Effector memory CD8-positive, alpha-beta T cell (primary cell): ENCODE measurements at regions not wholly inside any gene's neighbourhood (a gene's known extent, or its start where the extent isn't known, plus 50 kb on each side); places are given as distances from the start of the nearest gene placed in this dataset.
"Not testable (repeated sequence)": the region's sequence is repeated elsewhere in the genome, so short reads cannot be mapped to it uniquely, and the experiment has no call there.

Experiments used
- ATAC-seq: fragments of 150-1000 bp; cut with Tn5 transposase; replicated peaks from 2 replicates; pipeline ENCODE4 v1.10.0; 2021; ENCODE audit warnings: mild to moderate bottlenecking, moderate library complexity
- DNase-seq, 3 experiments: peaks; one replicate each; pipeline ENCODE4 v3.0.0; 2021
- H3K27ac Mint-ChIP-seq, 2 donors: one replicate each; pipeline ENCODE4 v1.8.0; 2022; ENCODE audit warnings: mild to moderate bottlenecking in 2 of 2, mixed read lengths in 2 of 2, moderate library complexity in 2 of 2
- H3K27me3 Mint-ChIP-seq, 2 donors: one replicate each; pipeline ENCODE4 v1.8.0; 2022; ENCODE audit warnings: mixed read lengths in 2 of 2
- H3K36me3 Mint-ChIP-seq: one replicate; pipeline ENCODE4 v1.8.0; 2022; ENCODE audit warnings: mild to moderate bottlenecking, moderate library complexity, mixed read lengths; ENCODE audit not compliant: insufficient read depth
- H3K4me1 Mint-ChIP-seq, 2 donors: one replicate each; pipeline ENCODE4 v1.8.0; 2022; ENCODE audit warnings: low read depth in 2 of 2, mixed read lengths in 2 of 2
- H3K4me3 Mint-ChIP-seq, 2 donors: one replicate each; pipeline ENCODE4 v1.8.0; 2022; ENCODE audit warnings: mild to moderate bottlenecking in 2 of 2, mixed read lengths in 2 of 2, moderate library complexity in 2 of 2
- H3K9me3 Mint-ChIP-seq, 2 donors: one replicate each; pipeline ENCODE4 v1.8.0; 2022; ENCODE audit warnings: mixed read lengths in 2 of 2

DNA sequence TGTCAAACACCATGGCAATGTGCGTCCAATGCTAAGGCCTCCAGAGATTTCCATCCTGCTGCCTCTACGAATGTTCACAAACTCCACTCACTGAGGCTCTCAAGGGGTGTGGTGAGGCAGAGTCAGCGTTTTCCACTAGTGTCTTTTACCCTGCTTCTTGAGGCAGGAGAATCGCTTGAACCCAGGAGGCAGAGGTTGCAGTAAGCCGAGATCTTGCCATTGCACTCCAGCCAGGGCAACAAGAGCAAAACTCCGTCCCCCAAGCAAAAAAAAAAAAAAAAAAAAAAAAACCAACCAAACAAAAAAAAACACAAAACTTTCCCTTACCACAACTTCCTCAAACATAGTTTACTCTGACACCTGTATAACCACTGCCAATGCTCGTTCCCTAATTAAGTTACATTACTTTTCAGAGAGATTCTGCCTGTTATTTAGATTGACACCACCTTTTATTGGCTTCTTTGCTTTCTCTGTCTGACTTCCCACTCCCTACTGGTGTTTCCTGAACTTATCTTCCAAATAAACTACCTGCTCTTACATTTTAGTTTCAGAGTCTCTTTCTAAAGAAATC is 102.1 kb upstream of the ZNF746 start:
- Mint-ChIP-seq H3K4me1 (peaks cover 31 to 41% of the 10 kb centered on the region in 2 donors), H3K27ac (peak overlapping the region; percentile 36 to 92), H3K27me3 (no peaks in the 10 kb centered on the region), H3K4me3 (peak overlapping the region; percentile 55 to 62), H3K36me3 (peaks cover 29% of the 10 kb centered on the region), H3K9me3 (no peaks in the 10 kb centered on the region)
- ATAC-seq = peak; percentile 35
- no peak for DNase-seq

DNA sequence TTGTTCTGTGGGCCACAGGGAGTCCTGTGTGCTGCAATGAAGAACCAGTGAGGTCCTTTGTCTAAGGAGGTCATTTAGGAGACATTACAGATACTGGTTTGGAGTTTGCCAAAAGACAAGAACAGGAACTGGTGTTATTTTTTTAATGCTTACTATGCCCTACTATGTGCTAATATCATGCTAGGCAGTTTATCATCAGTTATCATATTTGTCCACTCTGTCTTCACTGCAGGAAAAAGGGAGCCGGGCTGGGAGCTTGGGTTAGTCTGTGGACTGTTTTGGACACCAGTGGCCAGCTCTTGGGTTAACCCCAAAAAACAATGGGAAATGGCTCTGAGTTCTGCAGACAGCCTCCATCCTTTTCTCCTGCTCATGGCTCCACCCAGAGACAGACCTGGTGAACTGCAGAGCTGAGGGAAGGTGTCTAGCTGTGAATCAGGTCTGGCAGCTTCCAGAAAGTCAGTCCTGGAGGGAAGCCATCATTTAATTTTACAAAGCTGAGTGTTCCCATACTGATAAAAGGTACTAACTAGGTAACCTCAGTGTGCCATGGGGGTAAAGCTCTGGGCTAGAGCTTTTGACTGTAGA is 101.2 kb upstream of the ZNF746 start:
- Mint-ChIP-seq H3K27me3 (no peaks in the 10 kb centered on the region), H3K4me3 (peak overlapping the region in 1 of 2 donors; percentile 55), H3K4me1 (peaks cover 35 to 41% of the 10 kb centered on the region in 2 donors), H3K36me3 (peaks cover 29% of the 10 kb centered on the region), H3K27ac (no peak overlapping the region), H3K9me3 (no peaks in the 10 kb centered on the region)
- no peak for ATAC-seq
- DNase-seq = no peak

DNA sequence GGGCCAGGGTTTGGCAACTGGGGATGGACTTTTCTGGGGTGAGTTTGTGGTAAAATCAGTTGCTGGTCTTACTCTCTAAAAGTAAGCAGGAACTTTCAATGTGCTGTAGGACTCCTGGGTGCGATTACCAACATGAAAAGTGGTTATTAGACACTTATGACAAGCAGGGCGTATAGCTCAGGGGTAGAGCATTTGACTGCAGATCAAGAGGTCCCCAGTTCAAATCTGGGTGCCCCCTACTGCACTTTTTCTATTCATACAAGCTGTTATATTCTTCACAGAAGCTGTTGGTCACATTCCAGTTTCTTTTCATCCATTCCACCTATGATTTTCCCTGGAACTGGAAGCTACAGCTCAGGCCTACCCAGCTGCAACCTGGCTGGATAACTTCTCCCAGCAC is 100.2 kb upstream of the ZNF746 start:
- H3K27me3 Mint-ChIP-seq, ATAC-seq, DNase-seq, H3K9me3 Mint-ChIP-seq, H3K4me3 Mint-ChIP-seq: not testable (repeated sequence)
- Mint-ChIP-seq H3K4me1 (peaks cover 37 to 41% of the 10 kb centered on the region in 2 donors), H3K27ac (peak overlapping the region in 1 of 2 donors; percentile 15), H3K36me3 (peaks cover 29% of the 10 kb centered on the region)

DNA sequence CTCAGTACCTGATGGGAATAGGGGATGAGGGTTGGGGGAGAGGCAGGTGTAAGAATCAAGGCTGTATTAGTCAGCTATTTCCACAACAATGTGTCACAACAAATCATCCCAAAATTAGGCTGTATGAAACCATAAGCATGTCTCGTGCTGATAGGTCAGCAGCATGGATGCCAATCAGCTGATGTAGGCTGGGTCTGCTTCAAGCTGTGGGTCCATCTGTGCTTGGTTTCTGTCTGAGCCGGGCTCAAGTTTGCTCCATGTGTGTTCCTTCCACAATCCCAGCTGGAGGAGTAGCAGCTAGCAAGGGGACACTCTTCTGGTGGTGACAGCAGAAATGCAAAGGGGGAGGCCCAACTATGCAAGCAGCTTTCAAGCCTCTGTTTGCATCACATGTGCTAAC is 97.9 kb upstream of the ZNF746 start:
- Mint-ChIP-seq H3K4me1 (peaks cover 28 to 32% of the 10 kb centered on the region in 2 donors), H3K36me3 (peaks cover 28% of the 10 kb centered on the region), H3K27ac (no peak overlapping the region), H3K9me3 (no peaks in the 10 kb centered on the region), H3K4me3 (no peak overlapping the region), H3K27me3 (no peaks in the 10 kb centered on the region)
- no peak for ATAC-seq
- DNase-seq = no peak

DNA sequence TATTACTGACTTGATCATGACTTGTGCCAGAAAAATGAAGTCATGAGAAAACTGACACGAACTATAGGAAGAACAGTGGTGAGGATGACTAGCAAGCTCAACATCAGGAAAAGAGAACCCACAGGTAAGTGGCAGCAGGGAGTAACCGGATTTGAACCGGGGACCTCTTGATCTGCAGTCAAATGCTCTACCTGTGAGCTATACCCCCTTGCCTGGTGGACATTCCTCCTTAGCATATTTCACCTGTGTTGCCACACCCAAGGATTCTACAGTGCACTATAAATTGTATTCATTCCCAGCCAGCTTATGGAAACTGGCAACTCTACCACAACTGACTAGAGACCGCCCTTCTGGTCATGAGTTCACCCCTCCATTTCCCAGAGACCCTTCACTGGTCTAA is 97.5 kb upstream of the ZNF746 start:
- no peak for ATAC-seq
- Mint-ChIP-seq H3K4me3 (no peak overlapping the region), H3K27ac (no peak overlapping the region), H3K4me1 (peaks cover 29 to 33% of the 10 kb centered on the region in 2 donors), H3K9me3 (no peaks in the 10 kb centered on the region), H3K27me3 (no peaks in the 10 kb centered on the region), H3K36me3 (peaks cover 31% of the 10 kb centered on the region)
- DNase-seq = no peak

DNA sequence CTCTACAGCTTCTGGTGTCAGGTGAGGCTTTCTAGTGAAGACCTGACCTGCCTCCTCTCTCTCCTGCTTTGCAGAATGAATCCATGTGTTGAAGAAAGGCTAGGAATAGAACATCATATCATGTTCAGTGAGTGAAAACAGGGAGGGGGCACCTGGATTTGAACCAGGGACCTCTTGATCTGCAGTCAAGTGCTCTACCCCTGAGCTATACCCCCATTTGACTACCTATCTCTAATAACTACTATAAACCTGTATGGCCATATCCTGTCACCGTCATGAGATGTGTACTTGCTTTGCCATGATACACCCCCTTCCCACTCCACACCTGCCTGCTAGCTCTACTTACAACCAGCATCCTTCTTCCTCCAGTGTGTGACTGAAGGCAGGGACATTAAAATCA is 91.3 kb upstream of the ZNF746 start:
- Mint-ChIP-seq H3K4me1 (peaks cover 12 to 23% of the 10 kb centered on the region in 2 donors), H3K4me3 (no peak overlapping the region), H3K27ac (peak overlapping the region; percentile 27 to 54), H3K36me3 (peaks cover 46% of the 10 kb centered on the region), H3K9me3 (no peaks in the 10 kb centered on the region), H3K27me3 (no peaks in the 10 kb centered on the region)
- DNase-seq = no peak
- ATAC-seq = no peak

DNA sequence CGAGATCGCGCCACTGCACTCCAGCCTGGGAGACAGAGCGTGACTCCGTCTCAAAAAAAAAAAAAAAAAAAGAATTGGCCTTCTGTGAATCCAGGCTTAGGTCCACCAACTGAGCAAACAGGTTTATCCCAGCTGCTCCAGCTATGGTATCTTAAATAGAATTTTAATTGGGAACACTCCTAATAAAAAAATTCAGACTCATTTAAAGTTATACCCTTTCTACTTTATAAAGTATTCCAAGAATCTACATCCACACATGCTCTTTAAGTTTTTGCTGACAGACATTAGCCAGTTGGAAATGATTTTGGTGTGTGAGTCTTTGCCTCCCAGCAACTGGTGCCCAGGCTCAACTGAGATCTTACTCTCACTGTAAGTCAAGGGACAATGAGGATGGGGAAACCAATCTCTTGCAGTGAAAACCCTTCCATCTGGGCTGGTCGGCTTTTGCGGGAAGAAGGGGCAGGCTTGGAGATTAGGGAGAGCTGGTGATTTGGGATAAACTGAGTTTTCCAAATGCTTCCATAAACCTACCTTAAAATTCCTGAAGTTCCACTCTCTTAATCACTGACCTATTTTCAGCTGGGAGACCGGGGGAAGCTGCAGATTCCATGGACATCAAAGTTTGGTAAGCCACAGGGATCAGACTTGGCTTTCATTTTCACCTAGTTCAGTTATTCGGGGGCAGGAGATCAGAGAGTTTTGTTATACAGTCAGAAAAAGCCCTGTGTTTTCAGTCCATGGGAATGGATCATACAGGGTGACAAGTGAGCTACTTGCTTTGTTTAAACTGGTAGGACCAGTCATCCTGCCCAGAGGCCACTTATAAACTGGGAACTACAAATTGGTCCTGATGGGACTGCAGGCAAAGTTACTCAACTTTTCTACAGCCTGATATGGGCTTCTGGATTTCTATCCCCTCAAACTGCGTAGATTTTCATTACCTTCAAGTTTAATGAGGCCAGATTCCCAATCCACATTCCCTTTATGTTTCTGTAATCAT is 89.3 kb upstream of the ZNF746 start:
- H3K27me3 Mint-ChIP-seq = no peaks in the 10 kb centered on the region
- peaks cover 46% of the 10 kb centered on the region for H3K36me3 Mint-ChIP-seq
- peaks cover 23 to 34% of the 10 kb centered on the region in 2 donors for H3K4me1 Mint-ChIP-seq
- ATAC-seq (no peak), DNase-seq (no peak)
- no peaks in the 10 kb centered on the region for H3K9me3 Mint-ChIP-seq
- H3K4me3 Mint-ChIP-seq = no peak overlapping the region
- H3K27ac Mint-ChIP-seq = no peak overlapping the region

DNA sequence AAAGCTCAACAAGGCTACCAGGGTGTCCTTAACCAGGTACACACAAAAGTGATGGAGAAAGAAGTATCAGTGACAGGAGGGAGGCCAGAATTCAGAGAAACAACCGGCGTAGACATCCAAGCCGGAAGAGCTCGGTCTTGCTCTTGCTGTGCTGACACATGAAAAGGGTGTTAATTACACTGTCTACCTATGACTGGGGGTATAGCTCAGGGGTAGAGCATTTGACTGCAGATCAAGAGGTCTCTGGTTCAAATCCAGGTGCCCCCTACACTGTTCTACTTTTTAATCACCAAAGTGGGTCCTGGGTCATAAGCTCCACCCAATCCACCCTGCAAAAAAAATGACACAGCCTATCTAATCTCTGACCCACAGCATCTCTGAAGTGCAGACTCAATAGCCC is 86.9 kb upstream of the ZNF746 start:
- no peaks in the 10 kb centered on the region for H3K27me3 Mint-ChIP-seq
- DNase-seq (no peak), ATAC-seq (no peak)
- no peak overlapping the region for H3K4me3 Mint-ChIP-seq
- peaks cover 14 to 20% of the 10 kb centered on the region in 2 donors for H3K4me1 Mint-ChIP-seq
- H3K27ac Mint-ChIP-seq = no peak overlapping the region
- peaks cover 42% of the 10 kb centered on the region for H3K36me3 Mint-ChIP-seq
- H3K9me3 Mint-ChIP-seq = no peaks in the 10 kb centered on the region

DNA sequence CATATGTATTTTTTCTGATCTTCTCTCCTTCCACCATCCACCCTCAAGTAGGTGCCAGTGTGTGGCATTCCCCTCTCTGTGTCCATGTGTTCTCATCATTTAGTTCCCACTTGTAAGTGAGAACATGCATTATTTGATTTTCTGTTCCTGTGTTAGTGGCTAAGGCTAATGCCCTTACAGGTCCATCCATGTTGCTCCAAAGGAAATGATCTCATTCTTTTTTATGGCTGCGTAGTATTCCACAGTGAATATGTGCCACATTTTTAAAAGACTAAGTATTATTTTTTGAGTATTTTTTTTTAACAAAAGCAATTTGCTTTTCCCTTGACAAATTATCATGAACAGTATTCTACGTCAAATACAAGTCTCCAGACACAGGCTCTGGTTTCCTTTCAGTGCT is 86.4 kb upstream of the ZNF746 start:
- H3K4me1 Mint-ChIP-seq = peaks cover 14 to 20% of the 10 kb centered on the region in 2 donors
- no peak overlapping the region for H3K4me3 Mint-ChIP-seq
- H3K27ac Mint-ChIP-seq = no peak overlapping the region
- H3K36me3 Mint-ChIP-seq = peaks cover 41% of the 10 kb centered on the region
- no peaks in the 10 kb centered on the region for H3K27me3 Mint-ChIP-seq
- ATAC-seq (no peak), DNase-seq (no peak)
- no peaks in the 10 kb centered on the region for H3K9me3 Mint-ChIP-seq

DNA sequence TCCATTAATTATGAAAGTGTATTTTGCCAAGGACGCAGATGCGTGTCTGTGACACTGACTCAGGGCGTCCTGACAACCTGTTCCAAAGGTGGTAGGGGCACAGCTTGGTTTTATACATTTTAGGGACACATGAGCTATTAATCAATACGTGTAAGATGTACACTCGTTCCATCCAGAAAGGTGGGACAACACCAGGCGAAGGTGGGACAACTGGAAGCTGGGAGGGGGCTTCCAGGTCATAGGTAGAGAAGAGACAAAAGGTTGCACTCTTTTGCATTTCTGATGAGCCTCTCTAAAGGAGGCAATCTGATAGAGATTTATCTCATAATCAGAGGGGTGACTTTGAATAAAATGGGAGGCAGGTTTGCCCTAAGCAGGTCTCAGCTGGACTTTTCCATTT is 82.7 kb upstream of the ZNF746 start:
- Mint-ChIP-seq H3K27me3 (no peaks in the 10 kb centered on the region), H3K27ac (peak overlapping the region; percentile 94), H3K4me1 (peaks cover 11 to 18% of the 10 kb centered on the region in 2 donors), H3K9me3 (peaks cover 0 to 2% of the 10 kb centered on the region in 2 donors), H3K4me3 (peak overlapping the region; percentile 72 to 73), H3K36me3 (peaks cover 23% of the 10 kb centered on the region)
- DNase-seq = no peak
- no peak for ATAC-seq

DNA sequence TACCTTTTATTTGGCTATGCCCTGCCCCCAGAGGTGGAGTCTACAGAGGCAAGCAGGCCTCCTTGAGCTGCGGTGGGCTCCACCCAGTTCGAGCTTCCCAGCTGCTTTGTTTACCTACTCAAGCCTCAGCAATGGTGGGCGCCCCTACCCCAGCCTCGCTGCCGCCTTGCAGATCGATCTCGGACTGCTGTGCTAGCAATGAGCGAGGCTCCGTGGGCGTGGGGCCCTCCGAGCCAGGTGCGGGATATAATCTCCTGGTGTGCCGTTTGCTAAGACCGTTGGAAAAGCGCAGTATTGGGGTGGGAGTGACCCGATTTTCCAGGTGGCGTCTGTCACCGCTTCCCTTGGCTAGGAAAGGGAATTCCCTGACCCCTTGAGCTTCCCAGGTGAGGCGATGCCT is 81.8 kb upstream of the ZNF746 start:
- not testable (repeated sequence) for H3K27me3 Mint-ChIP-seq, H3K9me3 Mint-ChIP-seq, DNase-seq, ATAC-seq, H3K4me3 Mint-ChIP-seq
- Mint-ChIP-seq H3K27ac (peak overlapping the region; percentile 94), H3K4me1 (peaks cover 11 to 18% of the 10 kb centered on the region in 2 donors), H3K36me3 (peaks cover 22% of the 10 kb centered on the region)

DNA sequence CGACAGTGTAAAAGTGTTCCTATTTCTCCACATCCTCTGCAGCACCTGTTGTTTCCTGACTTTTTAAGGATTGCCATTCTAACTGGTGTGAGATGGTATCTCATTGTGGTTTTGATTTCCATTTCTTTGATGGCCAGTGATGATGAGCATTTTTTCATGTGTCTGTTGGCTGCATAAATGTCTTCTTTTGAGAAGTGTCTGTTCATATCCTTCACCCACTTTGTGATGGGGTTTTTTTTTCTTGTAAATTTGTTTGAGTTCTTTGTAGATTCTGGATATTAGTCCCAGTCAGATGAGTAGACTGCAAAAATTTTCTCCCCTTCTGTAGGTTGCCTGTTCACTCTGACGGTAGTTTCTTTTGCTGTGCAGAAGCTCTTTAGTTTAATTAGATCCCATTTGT is 76.8 kb upstream of the ZNF746 start:
- ATAC-seq, H3K27me3 Mint-ChIP-seq, H3K4me3 Mint-ChIP-seq, H3K36me3 Mint-ChIP-seq, DNase-seq: not testable (repeated sequence)
- peaks cover 2 to 29% of the 10 kb centered on the region in 2 donors for H3K4me1 Mint-ChIP-seq
- peaks cover 9 to 11% of the 10 kb centered on the region in 2 donors for H3K9me3 Mint-ChIP-seq
- peak overlapping the region in 1 of 2 donors; percentile 56 for H3K27ac Mint-ChIP-seq

DNA sequence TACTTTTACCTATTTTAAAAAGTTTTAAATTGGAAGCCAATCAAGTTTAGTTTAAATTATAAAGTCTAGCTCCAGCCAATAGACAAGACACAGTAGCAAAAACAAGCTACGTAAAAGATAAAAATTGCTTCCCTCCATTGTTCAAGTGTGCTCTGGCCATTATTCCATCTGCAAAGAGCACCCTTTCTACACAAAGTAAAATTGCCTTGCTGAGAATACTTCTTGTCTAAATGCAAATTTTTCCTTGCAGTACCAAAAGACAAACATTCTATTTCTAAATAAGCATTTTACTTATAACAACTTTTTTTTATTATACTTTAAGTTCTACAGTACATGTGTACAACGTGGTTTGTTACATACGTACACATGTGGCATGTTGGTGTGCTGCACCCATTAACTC is 75.9 kb upstream of the ZNF746 start:
- Mint-ChIP-seq H3K27ac (no peak overlapping the region), H3K4me1 (peaks cover 2 to 29% of the 10 kb centered on the region in 2 donors), H3K36me3 (peaks cover 2% of the 10 kb centered on the region), H3K9me3 (peaks cover 9 to 13% of the 10 kb centered on the region in 2 donors), H3K4me3 (no peak overlapping the region), H3K27me3 (no peaks in the 10 kb centered on the region)
- DNase-seq (no peak), ATAC-seq (no peak)
